ENCODE measurements at regions not wholly inside any gene's neighbourhood (a gene's known extent, or its start where the extent isn't known, plus 50 kb on each side); places are given as distances from the start of the nearest gene placed in this dataset.

- DNase-seq (ENCODE audit: low read depth, low spot score) = no peak
Measured at GRCh38 chr3:8253201-8253600, 248.4 kb upstream of the LMCD1 start.

DNA sequence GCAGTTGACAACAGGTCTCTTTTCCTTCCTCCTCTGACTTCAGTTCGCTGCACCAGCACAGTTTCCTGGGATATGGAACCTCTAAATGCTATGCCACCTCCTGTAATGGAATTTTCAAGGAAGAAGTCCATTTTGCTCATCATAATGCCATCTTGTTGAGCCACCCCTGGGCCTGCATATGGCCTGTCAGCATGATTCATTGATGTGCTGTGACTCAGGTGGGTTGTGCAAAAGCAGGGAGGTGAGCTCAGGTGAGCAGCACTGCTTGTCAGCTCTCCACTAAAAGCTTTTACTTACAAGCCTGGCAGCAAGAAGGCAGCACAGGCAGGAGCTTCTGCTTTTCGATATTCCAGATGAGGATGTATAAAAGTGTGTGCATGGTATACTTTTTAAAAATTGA is 247.1 kb upstream of the LMCD1 start:
- no peak for DNase-seq (ENCODE audit: low read depth, low spot score)

DNA sequence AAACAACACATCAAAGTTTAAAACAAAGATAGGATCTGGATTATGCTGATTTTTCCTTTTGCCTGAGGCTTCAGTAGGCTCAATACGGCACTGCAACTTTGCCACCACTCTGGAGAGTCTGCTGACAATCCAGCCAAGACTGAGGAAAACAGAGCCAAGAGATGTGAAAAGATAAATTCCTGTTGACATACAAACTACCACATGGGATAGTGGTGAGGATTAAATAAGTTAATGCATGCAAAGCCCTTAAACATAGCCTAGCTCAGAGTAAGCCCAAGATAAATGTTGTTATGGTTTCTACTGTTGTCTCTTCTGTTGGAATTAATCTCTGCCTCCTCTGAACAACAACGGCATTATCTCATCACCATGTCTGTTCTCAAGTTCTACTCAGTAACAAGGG is 245.9 kb upstream of the LMCD1 start:
- DNase-seq (ENCODE audit: low read depth, low spot score) = no peak

GRCh38 chr3:8256441-8257071 is 245.1 kb upstream of the LMCD1 start:
- no peak for DNase-seq (ENCODE audit: low read depth, low spot score)

- no peak for DNase-seq (ENCODE audit: low read depth, low spot score)
Measured at GRCh38 chr3:8261018-8261417, 240.6 kb upstream of the LMCD1 start.

GRCh38 chr3:8266730-8267131 is 234.9 kb upstream of the LMCD1 start:
- no peak for DNase-seq (ENCODE audit: low read depth, low spot score)

DNA sequence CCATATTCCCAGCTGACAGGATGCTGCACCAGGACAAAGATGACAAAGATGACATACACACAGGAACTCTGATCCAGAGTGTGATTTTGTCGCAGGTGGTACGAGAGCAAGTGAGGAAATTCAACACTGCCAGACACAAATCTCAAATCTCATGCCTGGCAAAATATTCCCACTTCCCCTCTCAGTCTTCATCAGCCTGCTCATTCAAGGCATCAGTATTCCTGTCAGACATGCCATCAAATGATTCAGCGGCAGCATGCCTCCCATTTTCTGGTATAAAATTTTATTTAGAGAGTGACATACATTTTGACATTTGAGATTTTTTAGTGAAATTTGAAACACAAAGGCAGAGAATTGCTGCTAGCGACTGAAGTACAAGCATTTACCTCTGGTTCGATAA is 228.1 kb upstream of the LMCD1 start:
- no peak for DNase-seq (ENCODE audit: low read depth, low spot score)

DNA sequence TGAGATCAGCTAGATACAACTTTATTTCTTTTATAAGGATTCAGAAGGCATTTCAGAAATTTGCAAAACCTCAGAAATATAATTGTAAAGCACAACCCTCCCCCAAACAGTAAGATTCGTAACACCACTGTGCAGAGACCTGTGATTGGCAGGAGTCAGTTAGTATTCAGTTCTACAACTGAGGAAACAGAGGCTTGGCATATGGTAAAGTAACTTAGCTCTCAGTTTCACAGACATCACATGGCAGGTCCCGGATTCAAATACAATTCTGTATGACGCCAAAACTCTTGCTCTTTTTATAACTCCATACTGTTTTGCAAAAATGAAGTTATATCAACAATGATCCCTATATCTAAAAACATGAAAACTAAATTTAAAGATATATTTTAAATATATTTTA is 225.6 kb upstream of the LMCD1 start:
- DNase-seq (ENCODE audit: low read depth, low spot score) = no peak

DNA sequence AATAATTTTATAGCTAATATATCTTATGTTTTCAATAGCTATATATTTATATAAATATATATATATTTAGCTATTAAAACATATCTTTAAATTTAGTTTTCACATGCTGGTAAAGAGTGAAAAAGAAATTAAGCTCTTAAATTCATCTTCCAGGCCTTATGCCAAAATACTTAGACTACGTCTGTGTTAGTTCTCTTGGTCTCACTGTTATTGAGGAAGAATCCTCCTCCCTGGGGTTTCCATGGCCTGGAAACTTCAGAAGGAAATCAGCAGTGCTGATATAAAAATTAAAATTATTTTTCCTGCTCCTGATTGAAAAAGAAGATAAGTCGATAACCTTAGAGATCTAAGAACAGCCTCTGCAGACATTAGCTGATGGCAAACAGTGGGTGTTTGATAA is 225.1 kb upstream of the LMCD1 start:
- DNase-seq (ENCODE audit: low read depth, low spot score) = no peak

- DNase-seq (ENCODE audit: low read depth, low spot score) = no peak
Measured at GRCh38 chr3:8278448-8278847, 223.2 kb upstream of the LMCD1 start.

- no peak for DNase-seq (ENCODE audit: low read depth, low spot score)
Measured at GRCh38 chr3:8279476-8279875, 222.1 kb upstream of the LMCD1 start.

DNA sequence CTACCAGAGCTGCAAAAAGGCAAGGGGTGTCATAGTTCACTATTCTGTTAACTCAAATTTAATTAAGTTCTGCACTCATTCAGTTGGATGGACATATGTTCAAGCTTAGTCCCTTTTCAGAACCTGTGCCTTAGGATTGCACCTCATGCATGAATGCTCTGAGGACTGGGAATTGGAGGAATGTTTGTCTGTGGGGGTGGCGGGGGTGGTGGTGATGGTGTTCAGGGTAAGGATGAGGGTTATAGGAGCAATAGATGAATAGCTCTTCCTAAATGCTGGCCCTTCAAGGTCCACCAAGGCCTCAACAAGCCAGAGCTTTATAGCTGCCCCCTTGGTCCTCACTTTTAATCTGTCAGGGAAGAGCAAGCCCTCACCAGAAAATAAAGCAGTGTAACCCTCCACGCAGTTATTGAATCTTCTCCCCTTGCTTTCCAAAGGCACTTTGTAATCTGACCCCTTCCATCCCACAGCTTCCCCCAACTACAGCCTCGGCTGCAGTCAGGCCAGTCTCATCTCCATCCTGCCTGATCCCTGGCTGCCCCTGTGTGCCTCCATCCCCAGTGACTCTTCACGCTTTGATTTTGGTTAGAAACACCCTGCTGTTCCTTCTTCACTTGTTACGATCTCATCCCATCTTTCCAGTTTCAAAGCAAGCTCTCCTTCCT is 221.6 kb upstream of the LMCD1 start:
- no peak for DNase-seq (ENCODE audit: low read depth, low spot score)

GRCh38 chr3:8282541-8283165 is 219.0 kb upstream of the LMCD1 start:
- DNase-seq (ENCODE audit: low read depth, low spot score) = no peak

DNA sequence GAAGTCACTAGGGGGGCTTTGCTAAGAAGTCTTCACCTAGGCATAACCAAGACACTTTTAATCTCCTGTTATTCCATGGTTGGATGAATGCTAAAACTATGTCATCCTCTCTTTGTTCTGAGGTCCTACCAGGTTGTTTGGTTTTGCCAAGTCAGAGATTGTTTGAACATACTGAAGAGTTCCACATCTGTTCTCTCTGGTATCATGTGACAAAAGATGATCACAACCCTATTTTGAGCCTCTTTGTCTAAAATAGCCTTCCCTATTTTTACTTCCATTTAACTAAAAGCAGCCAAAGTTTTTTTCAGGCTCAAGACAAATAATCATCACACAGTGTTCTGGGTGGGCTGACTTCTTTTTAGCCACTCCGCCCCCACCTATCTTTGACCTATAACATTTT is 218.4 kb upstream of the LMCD1 start:
- DNase-seq (ENCODE audit: low read depth, low spot score) = no peak

DNA sequence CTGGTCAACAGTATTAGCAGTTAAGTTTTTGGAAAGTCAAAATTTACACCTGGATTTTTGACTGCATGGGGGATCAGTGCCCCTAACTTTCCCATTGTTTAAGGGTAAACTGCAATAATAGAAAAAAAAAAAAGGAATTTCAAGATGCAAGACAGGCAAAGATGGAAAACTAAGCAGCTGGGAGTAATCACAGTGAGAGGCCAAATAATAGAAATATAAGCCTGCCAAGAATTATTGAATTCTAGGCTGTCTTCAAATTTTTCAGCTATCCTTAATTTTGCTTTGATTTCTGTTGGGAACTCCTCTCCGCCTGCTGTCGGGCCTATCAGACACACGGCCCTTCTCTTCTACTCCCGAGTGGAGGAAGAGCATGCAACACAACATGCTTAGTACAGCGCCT is 215.5 kb upstream of the LMCD1 start:
- no peak for DNase-seq (ENCODE audit: low read depth, low spot score)

DNA sequence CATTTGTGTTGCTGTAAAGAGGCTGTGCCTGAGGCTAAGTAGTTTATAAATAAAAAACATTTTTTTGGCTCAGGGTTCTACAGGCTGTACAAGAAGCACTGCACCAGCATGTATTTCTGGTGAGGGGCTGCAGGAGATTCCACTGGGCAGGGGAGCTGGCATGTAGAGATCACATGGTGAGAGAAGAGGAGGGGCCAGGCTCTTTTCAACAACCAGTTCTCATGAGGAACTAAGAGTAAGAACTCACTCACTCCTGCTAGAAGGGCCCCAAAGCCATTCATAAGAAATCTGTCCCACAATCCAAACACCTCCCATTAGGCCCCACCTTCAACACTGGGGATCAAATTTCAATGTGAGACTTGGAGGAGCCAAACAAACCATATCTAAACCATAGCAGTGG is 214.9 kb upstream of the LMCD1 start:
- no peak for DNase-seq (ENCODE audit: low read depth, low spot score)

- no peak for DNase-seq (ENCODE audit: low read depth, low spot score)
Measured at GRCh38 chr3:8290611-8291010, 211.0 kb upstream of the LMCD1 start.

DNA sequence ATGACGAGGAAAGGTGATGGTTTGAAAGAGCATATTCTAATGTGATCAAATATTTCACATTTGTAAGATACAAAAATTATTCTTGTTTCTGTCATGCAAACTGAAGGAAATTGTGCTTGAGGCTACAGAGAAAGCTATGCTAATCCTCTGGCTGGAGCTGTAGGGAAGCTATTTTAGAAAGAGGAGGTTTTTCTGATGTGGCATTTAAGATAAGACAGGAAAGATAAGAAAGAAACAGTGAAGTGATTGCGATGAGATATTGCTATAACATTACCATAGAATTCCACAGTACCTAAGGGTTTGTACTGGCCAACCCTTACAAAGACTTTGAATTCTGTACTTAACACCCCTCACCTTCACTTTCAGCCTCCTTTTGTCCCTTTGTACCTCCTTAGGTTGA is 205.2 kb upstream of the LMCD1 start:
- no peak for DNase-seq (ENCODE audit: low read depth, low spot score)

DNA sequence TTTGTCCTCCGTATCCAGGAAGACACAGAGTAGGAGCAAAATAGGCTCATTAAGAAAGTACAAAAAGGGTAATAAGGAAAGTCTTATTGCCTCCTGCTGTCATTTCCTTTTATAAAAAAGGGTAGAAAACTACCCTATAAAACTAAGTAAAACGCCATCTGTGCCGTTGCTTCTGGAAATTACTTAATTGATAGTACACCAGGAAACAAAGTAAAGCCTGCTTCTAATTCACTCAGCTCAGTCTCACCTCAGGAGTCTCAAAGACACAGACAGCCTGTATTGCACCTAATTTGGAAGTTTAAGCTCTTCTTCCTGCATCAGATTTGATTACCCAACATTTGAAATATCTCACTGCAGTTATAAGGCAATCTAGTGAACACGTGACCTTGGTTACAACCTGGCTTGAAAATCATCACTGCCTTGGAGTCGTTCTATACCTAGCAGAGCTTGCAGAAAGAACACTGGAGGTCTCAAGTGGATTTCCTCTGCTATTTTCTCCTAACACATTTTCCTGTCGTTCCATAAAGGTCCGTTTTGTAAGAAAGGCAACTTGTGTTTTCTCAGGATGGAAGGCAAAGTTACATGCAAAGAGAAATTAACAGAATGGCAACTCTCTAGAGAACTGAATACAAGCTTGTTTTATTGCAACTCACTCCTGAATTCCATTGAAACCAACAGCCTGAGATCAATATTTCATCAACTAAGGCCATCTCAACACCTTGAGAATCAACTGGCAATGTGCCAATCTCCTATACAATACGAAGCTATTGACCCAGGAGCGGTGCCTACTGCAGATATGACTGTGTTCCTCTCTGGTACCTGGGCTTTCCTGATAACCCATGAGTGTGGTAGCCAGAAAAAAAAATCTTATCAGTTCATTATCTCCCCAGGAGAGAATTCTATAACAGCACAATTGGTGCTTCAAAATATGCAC is 203.3 kb upstream of the LMCD1 start:
- no peak for DNase-seq (ENCODE audit: low read depth, low spot score)

GRCh38 chr3:8301977-8302735 is 199.5 kb upstream of the LMCD1 start:
- no peak for DNase-seq (ENCODE audit: low read depth, low spot score)

- no peak for DNase-seq (ENCODE audit: low read depth, low spot score)
Measured at GRCh38 chr3:8303466-8303865, 198.2 kb upstream of the LMCD1 start.

DNA sequence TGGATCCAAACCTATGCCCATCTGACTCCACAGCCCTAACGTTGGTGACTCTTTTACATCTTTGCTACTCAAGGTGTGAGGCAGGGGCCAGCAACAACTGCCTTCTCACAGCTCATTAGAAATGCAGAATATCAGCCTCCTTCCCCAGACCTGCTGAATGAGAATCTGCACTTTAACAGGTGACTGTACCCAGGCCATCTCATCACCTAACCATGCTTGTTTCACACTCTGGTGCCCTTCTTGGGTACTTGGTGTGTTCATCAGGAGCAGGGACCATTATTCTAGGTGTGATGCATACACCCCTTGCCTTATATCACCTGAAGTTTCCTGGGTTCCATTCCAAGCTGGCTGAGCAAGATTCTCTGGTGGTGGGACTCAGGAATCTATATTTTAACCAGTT is 196.3 kb upstream of the LMCD1 start:
- no peak for DNase-seq (ENCODE audit: low read depth, low spot score)
